Gastroesophageal sphincter (tissue), 3 donors: ENCODE measurements at regions not wholly inside any gene's neighbourhood (a gene's known extent, or its start where the extent isn't known, plus 50 kb on each side); places are given as distances from the start of the nearest gene placed in this dataset.

ENCODE experiments used
- POLR2A ChIP-seq, 2 donors: fragments of 450-650 bp; IDR thresholded peaks; one replicate each; pipeline ENCODE4 v1.6.1; 2017; ENCODE audit warnings: antibody characterized with exemption in 2 of 2, mild to moderate bottlenecking in 2 of 2, moderate library complexity in 1 of 2
- TF ChIP-seq, protein P1 (sequence below), 4 experiments: fragments of 200-600 bp in 2 of 4; fragments of 450-650 bp in 2 of 4; sonication (generic) in 1 of 4; IDR thresholded peaks; one replicate each; pipeline ENCODE4 v1.5.1; 2017 to 2019; ENCODE audit warnings: antibody characterized with exemption in 4 of 4, mild to moderate bottlenecking in 2 of 4, moderate library complexity in 2 of 4

DNA sequence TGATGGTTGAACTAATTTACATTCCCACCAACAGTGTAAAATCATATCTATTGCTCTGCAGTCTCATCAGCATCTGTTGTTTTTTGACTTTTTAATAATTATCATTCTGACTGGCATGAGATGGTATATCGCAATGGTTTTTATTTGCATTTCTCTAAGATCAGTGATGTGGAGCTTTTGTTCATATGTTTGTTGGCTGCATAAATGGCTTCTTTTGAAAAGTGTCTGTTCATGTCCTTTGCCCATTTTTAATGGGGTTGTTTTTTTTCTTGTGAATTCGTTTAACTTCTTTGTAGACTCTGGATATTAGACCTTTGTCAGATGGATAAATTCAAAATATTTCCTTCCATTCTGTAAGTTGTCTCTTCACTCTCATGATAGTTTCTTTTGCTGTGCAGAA lies 115.2 kb upstream of the CDH12 start:
- no peak for TF ChIP-seq POLR2A (IDR thresholded peaks at IDR 0.05)
- TF ChIP-seq, protein P1, sequence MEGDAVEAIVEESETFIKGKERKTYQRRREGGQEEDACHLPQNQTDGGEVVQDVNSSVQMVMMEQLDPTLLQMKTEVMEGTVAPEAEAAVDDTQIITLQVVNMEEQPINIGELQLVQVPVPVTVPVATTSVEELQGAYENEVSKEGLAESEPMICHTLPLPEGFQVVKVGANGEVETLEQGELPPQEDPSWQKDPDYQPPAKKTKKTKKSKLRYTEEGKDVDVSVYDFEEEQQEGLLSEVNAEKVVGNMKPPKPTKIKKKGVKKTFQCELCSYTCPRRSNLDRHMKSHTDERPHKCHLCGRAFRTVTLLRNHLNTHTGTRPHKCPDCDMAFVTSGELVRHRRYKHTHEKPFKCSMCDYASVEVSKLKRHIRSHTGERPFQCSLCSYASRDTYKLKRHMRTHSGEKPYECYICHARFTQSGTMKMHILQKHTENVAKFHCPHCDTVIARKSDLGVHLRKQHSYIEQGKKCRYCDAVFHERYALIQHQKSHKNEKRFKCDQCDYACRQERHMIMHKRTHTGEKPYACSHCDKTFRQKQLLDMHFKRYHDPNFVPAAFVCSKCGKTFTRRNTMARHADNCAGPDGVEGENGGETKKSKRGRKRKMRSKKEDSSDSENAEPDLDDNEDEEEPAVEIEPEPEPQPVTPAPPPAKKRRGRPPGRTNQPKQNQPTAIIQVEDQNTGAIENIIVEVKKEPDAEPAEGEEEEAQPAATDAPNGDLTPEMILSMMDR (IDR thresholded peaks at IDR 0.05) = no peak
